ACHN (cell line): ENCODE measurements at regions not wholly inside any gene's neighbourhood (a gene's known extent, or its start where the extent isn't known, plus 50 kb on each side); places are given as distances from the start of the nearest gene placed in this dataset.

Experiments used
- DNase-seq: peaks from one replicate; pipeline ENCODE4 v3.0.0-alpha.2; 2015
- in situ Hi-C: cut with HindIII; loops from 2 replicates; pipeline ENCODE4 v1.10.0; 2017; ENCODE audit warnings: low sequenced_read_pairs, low pct_ligation_motif_present, low pct_unique_long_range_greater_than_20kb

- in situ Hi-C loops = no loop called here
- no peak for DNase-seq
Observed at GRCh38 chr4:187422655-187423054, 572.9 kb upstream of the ZFP42 start.

GRCh38 chr4:187424636-187425035 is 570.9 kb upstream of the ZFP42 start:
- in situ Hi-C loops = no loop called here
- DNase-seq = no peak

GRCh38 chr4:187426511-187426910 is 569.1 kb upstream of the ZFP42 start:
- in situ Hi-C loops = no loop called here
- no peak for DNase-seq

- in situ Hi-C loops = no loop called here
- no peak for DNase-seq
Observed at GRCh38 chr4:187432310-187432709, 563.3 kb upstream of the ZFP42 start.

- DNase-seq = no peak
- in situ Hi-C loops = no loop called here
Observed at GRCh38 chr4:187433141-187433540, 562.4 kb upstream of the ZFP42 start.

- no peak for DNase-seq
- in situ Hi-C loops = no loop called here
Observed at GRCh38 chr4:187436251-187436650, 559.3 kb upstream of the ZFP42 start.

GRCh38 chr4:187444061-187444460 is 551.5 kb upstream of the ZFP42 start:
- no peak for DNase-seq
- in situ Hi-C loops = no loop called here

GRCh38 chr4:187449702-187450101 is 545.9 kb upstream of the ZFP42 start:
- no peak for DNase-seq
- in situ Hi-C loops = no loop called here

GRCh38 chr4:187451776-187452175 is 543.8 kb upstream of the ZFP42 start:
- no peak for DNase-seq
- in situ Hi-C loops = no loop called here

GRCh38 chr4:187460016-187460415 is 535.6 kb upstream of the ZFP42 start:
- DNase-seq = no peak
- in situ Hi-C loops = no loop called here

- DNase-seq = no peak
- in situ Hi-C loops = no loop called here
Observed at GRCh38 chr4:187464573-187464972, 531.0 kb upstream of the ZFP42 start.

- in situ Hi-C loops = no loop called here
Observed at GRCh38 chr4:187467224-187467623, 528.3 kb upstream of the ZFP42 start.

GRCh38 chr4:187469627-187470026 is 525.9 kb upstream of the ZFP42 start:
- DNase-seq = no peak
- in situ Hi-C loops = no loop called here

More at GRCh38 chr4:187467224-187467623, 528.3 kb upstream of the ZFP42 start:
- no peak for DNase-seq

GRCh38 chr4:187470061-187470460 is 525.5 kb upstream of the ZFP42 start:
- in situ Hi-C loops = no loop called here
- no peak for DNase-seq

- DNase-seq = no peak
- in situ Hi-C loops = no loop called here
Observed at GRCh38 chr4:187474238-187474637, 521.3 kb upstream of the ZFP42 start.

GRCh38 chr4:187475901-187476300 is 519.7 kb upstream of the ZFP42 start:
- DNase-seq = no peak
- in situ Hi-C loops = no loop called here

- in situ Hi-C loops = no loop called here
- DNase-seq = no peak
Observed at GRCh38 chr4:187477224-187477623, 518.3 kb upstream of the ZFP42 start.

- DNase-seq = no peak
- in situ Hi-C loops = no loop called here
Observed at GRCh38 chr4:187478292-187479140, 517.1 kb upstream of the ZFP42 start.

- in situ Hi-C loops = no loop called here
- DNase-seq = no peak
Observed at GRCh38 chr4:187479511-187479910, 516.1 kb upstream of the ZFP42 start.
